ENCODE measurements at regions not wholly inside any gene's neighbourhood (a gene's known extent, or its start where the extent isn't known, plus 50 kb on each side); places are given as distances from the start of the nearest gene placed in this dataset.
A peak's percentile ranks its signal among the peaks of the same experiment; 100 is the strongest.

DNA sequence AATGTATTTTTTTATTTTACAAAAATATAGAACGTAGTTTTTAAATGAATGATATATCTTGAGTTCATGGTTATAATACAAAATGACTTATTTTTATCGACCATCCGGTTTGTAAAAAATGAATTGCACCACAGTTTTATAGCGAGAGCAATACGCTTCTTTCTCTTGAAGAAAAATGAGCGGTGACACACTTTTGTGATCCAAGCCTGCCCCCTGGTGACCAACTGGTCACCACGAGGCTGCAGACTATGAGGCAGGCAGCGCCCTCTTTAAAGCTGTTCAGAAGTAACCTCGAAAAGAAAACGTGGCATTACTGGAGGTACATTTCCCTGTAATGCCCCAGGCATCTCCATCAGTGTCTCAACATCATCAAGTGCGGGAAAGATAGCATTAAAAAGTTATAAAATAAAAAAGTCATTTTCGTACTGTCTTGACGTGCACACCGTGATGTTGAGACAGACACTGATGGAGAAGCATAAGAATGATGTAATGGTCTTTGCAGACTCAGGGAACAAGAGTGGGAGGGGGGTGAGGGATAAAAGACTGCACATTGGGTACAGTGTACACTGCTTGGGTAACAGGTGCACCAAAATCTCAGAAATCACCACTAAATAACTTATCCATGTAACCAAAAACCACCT is 734.2 kb upstream of the ADAMTS5 start:
- WGBS, 10 experiments = 0 to 33% (median 12%) methylated on average over 2 to 13 of the region's 14 CpGs
- Histone ChIP-seq H3K27ac (no peak overlapping the region), H3K4me3 (peak overlapping the region in 2 of 5 donors; percentile 13 to 20), H3K4me1 (replicated peaks in 1 of 2) (peaks cover 0 to 2% of the 10 kb centered on the region in 2 donors)
- in situ Hi-C loops (cut with MboI; ENCODE audit: low pct_unique_long_range_greater_than_20kb in 2 of 9, low sequenced_read_pairs in 9 of 9, unreplicated experiment in 9 of 9) = loop anchor here (5.0 to 25.0 kb wide), 9 partner anchors 361 to 1044 kb away; partner anchors contain the start of gene ADAMTS1 (in 1 of the 9)
- ATAC-seq (replicated peaks in 6 of 8) = peak; percentile 82 to 98 (median 91)

DNA sequence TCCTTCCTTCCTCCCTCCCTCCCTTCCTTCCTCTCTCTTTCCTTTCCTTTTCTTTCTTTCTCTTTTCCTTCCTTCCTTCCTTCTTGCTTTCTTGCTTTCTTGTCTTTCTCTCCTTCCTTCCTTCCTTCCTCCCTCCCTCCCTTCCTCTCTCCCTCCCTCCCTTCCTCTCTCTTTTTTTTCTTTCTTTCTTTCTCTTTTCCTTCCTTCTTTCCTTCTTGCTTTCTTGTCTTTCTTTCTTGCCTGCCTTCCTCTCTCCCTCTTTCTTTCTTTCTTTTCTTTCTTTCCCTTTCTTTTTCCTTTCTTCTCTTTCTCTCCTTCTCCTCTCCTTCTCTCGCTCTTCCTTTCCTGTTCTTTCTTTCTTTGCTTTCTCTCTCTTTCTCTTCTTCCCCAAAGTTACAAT is 728.4 kb upstream of the ADAMTS5 start:
- H3K4me3 ChIP-seq = no peak overlapping the region
- 78 to 100% (median 80%) methylated on average over 1 of the region's 1 CpG for WGBS, 10 experiments
- no peak overlapping the region for H3K27ac ChIP-seq
- H3K4me1 ChIP-seq (replicated peaks in 1 of 2) = no peaks in the 10 kb centered on the region
- in situ Hi-C loops (cut with MboI; ENCODE audit: low pct_unique_long_range_greater_than_20kb in 2 of 9, low sequenced_read_pairs in 9 of 9, unreplicated experiment in 9 of 9) = loop anchor here in 1 of 9 experiments (25.0 kb wide), 1 partner anchor 833 kb away; no protein-coding TSS in a partner anchor
- ATAC-seq (replicated peaks in 6 of 8) = no peak

DNA sequence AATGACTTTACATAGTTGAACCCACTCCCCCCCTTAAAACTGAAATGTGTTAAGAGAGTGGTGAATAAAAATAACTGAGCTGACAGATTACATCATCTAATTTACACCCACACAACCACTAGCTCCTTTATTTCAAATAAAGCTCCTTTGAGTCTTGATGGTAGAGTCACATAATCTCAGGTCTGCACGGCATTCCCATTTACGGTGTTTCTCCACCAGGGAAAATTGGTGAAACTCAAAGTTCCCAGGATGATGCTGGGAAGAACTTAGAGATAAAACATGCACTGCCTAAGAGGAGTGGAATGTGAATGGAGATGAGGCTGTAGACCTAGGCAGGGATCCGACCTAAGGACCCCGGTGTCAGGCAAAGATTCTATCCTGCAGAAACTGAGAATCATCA is 727.8 kb upstream of the ADAMTS5 start:
- in situ Hi-C loops (cut with MboI; ENCODE audit: low pct_unique_long_range_greater_than_20kb in 2 of 9, low sequenced_read_pairs in 9 of 9, unreplicated experiment in 9 of 9) = loop anchor here in 1 of 9 experiments (25.0 kb wide), 1 partner anchor 832 kb away; no protein-coding TSS in a partner anchor
- H3K4me1 ChIP-seq (replicated peaks in 1 of 2) = no peaks in the 10 kb centered on the region

DNA sequence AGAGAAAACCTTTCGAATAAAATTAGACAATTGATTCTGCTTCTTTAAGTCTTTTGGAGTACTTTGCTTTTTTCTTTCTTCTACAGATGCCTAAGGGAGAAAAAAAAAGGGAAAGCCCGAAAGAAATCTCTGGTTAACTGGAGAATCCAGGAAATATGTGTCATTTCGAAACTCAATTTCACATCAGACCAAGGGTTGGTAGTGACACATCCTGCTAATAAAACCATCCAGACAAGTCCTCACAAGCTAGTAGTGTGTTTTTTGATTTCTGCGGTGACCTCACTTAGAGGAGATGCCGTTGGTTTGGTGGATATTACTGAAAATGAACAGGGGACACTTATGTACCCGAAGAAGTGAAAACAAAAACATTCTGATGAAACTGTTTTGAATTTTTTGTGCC is 726.5 kb upstream of the ADAMTS5 start:
- Histone ChIP-seq H3K4me1 (replicated peaks in 1 of 2) (no peaks in the 10 kb centered on the region), H3K4me3 (no peak overlapping the region), H3K27ac (no peak overlapping the region)
- 30 to 100% (median 91%) methylated on average over 1 to 6 of the region's 6 CpGs for whole genome bisulfite sequencing, 10 experiments
- in situ Hi-C loops (cut with MboI; ENCODE audit: low pct_unique_long_range_greater_than_20kb in 2 of 9, low sequenced_read_pairs in 9 of 9, unreplicated experiment in 9 of 9) = loop anchor here in 1 of 9 experiments (25.0 kb wide), 1 partner anchor 831 kb away; no protein-coding TSS in a partner anchor
- peak in 2 of 8 experiments; percentile 32 to 69 for ATAC-seq (replicated peaks in 6 of 8)

More for the DNA sequence above, 727.8 kb upstream of the ADAMTS5 start:
- ATAC-seq (replicated peaks in 6 of 8) = no peak
- H3K4me3 ChIP-seq = no peak overlapping the region
- H3K27ac ChIP-seq = no peak overlapping the region
- 51 to 96% (median 75%) methylated on average over 2 to 4 of the region's 4 CpGs; no CpG with 5 or more reads in 4 of the 10 experiments for WGBS, 10 experiments

DNA sequence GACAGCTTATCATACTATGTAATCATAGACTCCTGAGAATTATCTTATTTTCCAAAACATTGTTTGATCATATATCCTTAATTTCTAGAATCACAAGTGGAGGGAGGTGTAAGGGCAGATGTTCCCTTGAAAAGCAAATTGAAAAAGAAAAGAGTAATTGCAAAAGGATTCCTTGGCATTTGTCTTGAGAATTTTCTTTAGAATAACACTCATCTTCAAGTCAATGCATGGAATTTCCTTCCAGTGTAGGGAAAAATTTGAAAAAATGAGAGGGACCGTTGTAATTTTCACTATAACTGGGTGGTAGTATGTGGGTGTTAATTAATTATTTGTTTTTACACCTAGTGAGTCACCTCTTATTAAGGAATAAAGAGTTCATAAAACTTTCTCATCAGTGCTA is 724.6 kb upstream of the ADAMTS5 start:
- WGBS, 10 experiments = 20 to 71% (median 29%) methylated on average over 1 of the region's 1 CpG; no CpG with 5 or more reads in 3 of the 10 experiments
- no peak for ATAC-seq (replicated peaks in 6 of 8)
- in situ Hi-C loops (cut with MboI; ENCODE audit: low pct_unique_long_range_greater_than_20kb in 2 of 9, low sequenced_read_pairs in 9 of 9, unreplicated experiment in 9 of 9) = loop anchor here in 1 of 9 experiments (25.0 kb wide), 1 partner anchor 829 kb away; no protein-coding TSS in a partner anchor

DNA sequence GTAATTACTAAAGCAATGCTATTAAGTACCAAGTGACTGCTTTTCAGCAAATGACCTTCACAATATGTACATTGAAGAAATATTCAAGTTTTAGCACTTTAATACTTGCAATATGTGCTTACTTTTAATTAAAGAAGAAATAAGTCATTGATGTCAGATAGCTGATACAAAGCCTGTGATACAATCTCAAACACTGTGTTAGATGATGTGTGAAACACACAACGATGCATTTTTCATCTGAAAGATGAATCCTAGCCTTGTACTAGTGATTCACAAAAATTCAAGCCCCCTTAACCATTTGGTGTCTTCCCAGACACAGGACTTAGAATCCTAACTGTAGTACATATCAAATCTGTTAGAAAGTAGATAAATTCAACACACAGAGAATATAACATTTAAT is 724.1 kb upstream of the ADAMTS5 start:
- 0 to 83% (median 54%) methylated on average over 1 of the region's 1 CpG; no CpG with 5 or more reads in 4 of the 10 experiments for WGBS, 10 experiments
- Histone ChIP-seq H3K4me1 (replicated peaks in 1 of 2) (no peaks in the 10 kb centered on the region), H3K4me3 (no peak overlapping the region), H3K27ac (no peak overlapping the region)
- in situ Hi-C loops (cut with MboI; ENCODE audit: low pct_unique_long_range_greater_than_20kb in 2 of 9, low sequenced_read_pairs in 9 of 9, unreplicated experiment in 9 of 9) = loop anchor here in 1 of 9 experiments (25.0 kb wide), 1 partner anchor 829 kb away; no protein-coding TSS in a partner anchor
- no peak for ATAC-seq (replicated peaks in 6 of 8)

More for the DNA sequence above, 724.6 kb upstream of the ADAMTS5 start:
- Histone ChIP-seq H3K4me1 (replicated peaks in 1 of 2) (no peaks in the 10 kb centered on the region), H3K27ac (no peak overlapping the region), H3K4me3 (no peak overlapping the region)

DNA sequence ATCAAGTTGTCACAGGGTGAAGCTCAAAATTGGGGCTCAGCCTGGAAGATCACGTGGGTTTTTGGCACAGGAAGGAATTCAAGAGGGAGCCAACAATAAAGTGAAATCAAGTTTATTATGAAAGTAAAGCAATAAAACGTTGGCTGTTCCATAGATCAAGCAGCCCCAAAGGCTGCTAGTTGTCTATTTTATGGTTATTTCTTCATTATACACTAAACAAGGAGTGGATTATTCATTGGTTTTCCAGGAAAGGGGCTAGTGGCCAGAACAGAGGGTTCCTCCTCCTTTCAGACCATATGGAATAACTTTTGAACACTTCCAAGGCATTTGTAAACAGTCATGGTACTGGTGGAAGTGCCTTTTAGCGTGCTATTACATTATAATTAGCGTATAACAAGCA is 723.5 kb upstream of the ADAMTS5 start:
- WGBS, 10 experiments = 14 to 93% (median 69%) methylated on average over 1 to 4 of the region's 4 CpGs; no CpG with 5 or more reads in 1 of the 10 experiments
- Histone ChIP-seq H3K27ac (no peak overlapping the region), H3K4me3 (no peak overlapping the region), H3K4me1 (replicated peaks in 1 of 2) (no peaks in the 10 kb centered on the region)
- ATAC-seq (replicated peaks in 6 of 8) = no peak
- in situ Hi-C loops (cut with MboI; ENCODE audit: low pct_unique_long_range_greater_than_20kb in 2 of 9, low sequenced_read_pairs in 9 of 9, unreplicated experiment in 9 of 9) = loop anchor here in 1 of 9 experiments (25.0 kb wide), 1 partner anchor 828 kb away; no protein-coding TSS in a partner anchor

DNA sequence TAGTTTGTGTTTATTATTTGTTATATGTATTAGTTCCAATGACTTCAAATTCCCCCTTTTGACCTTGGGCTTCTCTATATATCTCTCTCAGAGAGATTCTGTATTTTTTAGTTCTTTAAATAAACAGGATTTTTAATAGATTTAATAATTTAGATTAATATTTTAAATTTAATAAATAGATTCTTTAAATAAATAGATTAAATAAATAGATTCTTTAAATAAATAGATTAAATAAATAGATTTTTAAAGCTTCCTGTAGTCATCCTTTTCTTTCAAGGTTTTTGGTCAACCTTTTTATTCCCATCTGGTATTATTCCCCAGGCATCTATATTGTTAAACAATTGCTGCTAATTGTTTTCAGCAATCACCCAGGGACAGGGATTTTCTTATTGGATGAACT is 721.9 kb upstream of the ADAMTS5 start:
- in situ Hi-C loops (cut with MboI; ENCODE audit: low pct_unique_long_range_greater_than_20kb in 2 of 9, low sequenced_read_pairs in 9 of 9, unreplicated experiment in 9 of 9) = loop anchor here in 1 of 9 experiments (25.0 kb wide), 1 partner anchor 826 kb away; no protein-coding TSS in a partner anchor
- no peak for ATAC-seq (replicated peaks in 6 of 8)
- no peaks in the 10 kb centered on the region for H3K4me1 ChIP-seq (replicated peaks in 1 of 2)

DNA sequence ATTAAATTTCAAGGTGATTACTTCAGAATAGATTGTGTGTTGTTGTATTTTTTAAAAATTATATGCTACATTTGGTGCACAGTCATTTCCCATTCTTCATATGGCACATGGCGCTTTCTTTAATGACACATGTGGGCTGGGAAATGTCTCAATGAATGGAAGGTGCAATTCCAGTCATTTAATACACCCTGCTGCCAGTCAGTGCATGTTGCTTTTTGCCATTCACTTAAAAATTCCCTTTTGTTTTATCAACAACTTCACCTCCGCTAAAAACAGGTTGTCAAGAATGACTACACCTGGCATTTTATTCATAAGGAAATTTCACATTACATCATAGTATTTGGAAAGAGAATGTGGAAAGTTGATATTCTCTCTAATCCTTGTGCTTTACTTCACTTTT is 716.4 kb upstream of the ADAMTS5 start:
- in situ Hi-C loops (cut with MboI; ENCODE audit: low pct_unique_long_range_greater_than_20kb in 2 of 9, low sequenced_read_pairs in 9 of 9, unreplicated experiment in 9 of 9) = loop anchor here in 1 of 9 experiments (25.0 kb wide), 1 partner anchor 821 kb away; no protein-coding TSS in a partner anchor
- Histone ChIP-seq H3K4me1 (replicated peaks in 1 of 2) (no peaks in the 10 kb centered on the region), H3K4me3 (no peak overlapping the region), H3K27ac (no peak overlapping the region)
- 90 to 100% (median 96%) methylated on average over 1 to 2 of the region's 2 CpGs; no CpG with 5 or more reads in 3 of the 10 experiments for WGBS, 10 experiments
- no peak for ATAC-seq (replicated peaks in 6 of 8)

More for the DNA sequence above, 721.9 kb upstream of the ADAMTS5 start:
- no peak overlapping the region for H3K4me3 ChIP-seq
- no peak overlapping the region for H3K27ac ChIP-seq

DNA sequence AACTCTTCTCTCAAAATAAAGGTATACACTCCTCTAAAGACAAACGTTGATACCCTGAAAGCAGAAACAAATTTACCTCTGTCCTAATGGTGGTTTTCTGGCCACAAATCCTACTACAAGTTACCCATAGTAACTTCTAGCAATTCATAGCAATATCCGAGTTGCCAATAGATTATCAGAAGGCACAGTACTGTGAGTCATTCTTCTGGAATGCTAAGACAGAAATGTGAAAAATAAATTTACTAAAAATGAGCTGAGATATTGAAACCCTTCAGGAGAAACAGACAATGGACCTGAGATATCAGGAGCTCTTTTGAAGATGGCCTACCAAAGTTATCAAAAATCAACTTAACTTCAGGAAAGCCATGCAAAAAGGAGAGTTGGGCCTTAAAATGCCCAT is 715.0 kb upstream of the ADAMTS5 start:
- in situ Hi-C loops (cut with MboI; ENCODE audit: low pct_unique_long_range_greater_than_20kb in 2 of 9, low sequenced_read_pairs in 9 of 9, unreplicated experiment in 9 of 9) = loop anchor here in 1 of 9 experiments (25.0 kb wide), 1 partner anchor 820 kb away; no protein-coding TSS in a partner anchor
- peak in 1 of 8 experiments; percentile 50 for ATAC-seq (replicated peaks in 6 of 8)
- Histone ChIP-seq H3K27ac (no peak overlapping the region), H3K4me1 (replicated peaks in 1 of 2) (no peaks in the 10 kb centered on the region), H3K4me3 (no peak overlapping the region)
- WGBS, 10 experiments = 23 to 80% (median 63%) methylated on average over 1 to 2 of the region's 2 CpGs

DNA sequence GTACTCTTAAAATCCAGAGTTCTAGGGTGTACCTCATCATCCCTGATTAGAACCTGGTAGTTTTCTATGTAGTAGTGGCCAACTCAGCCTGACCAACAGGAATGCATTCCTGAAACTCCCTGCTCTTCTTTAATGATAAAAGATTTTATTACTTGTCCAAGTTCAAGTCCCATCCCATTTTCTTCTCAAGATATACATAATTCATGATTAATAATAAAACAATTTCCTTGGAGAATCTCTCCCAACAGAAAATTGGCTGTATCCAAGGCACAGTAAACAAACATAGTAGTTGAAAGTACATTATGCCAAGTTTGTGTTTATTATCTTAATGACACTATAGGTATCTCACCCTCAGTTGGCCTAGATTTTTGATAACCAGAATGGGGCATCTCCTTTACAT is 714.1 kb upstream of the ADAMTS5 start:
- in situ Hi-C loops (cut with MboI; ENCODE audit: low pct_unique_long_range_greater_than_20kb in 2 of 9, low sequenced_read_pairs in 9 of 9, unreplicated experiment in 9 of 9) = loop anchor here in 1 of 9 experiments (25.0 kb wide), 1 partner anchor 819 kb away; no protein-coding TSS in a partner anchor
- Histone ChIP-seq H3K4me3 (no peak overlapping the region), H3K27ac (no peak overlapping the region), H3K4me1 (replicated peaks in 1 of 2) (no peaks in the 10 kb centered on the region)
- peak in 2 of 8 experiments; percentile 26 to 39 for ATAC-seq (replicated peaks in 6 of 8)

DNA sequence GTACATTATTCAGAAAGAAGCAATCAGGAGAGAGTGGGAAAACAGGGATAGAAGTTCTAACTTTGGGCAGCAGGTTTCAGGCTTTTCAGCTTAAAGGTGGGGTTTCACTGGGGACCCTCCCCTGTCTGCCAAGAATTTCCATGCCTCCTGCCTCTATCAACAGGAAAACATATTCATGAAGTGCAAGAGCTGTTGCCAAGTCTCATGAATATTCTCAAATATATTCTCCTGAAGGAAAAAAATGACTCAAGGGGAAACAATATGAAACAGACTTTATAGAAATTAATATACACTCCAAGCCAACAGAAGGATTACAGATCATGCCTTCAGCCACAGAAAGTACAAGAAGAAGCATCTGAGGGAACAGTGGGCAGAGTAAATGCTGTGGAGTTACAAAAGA is 713.3 kb upstream of the ADAMTS5 start:
- in situ Hi-C loops (cut with MboI; ENCODE audit: low pct_unique_long_range_greater_than_20kb in 2 of 9, low sequenced_read_pairs in 9 of 9, unreplicated experiment in 9 of 9) = loop anchor here in 1 of 9 experiments (25.0 kb wide), 1 partner anchor 818 kb away; no protein-coding TSS in a partner anchor
- no peaks in the 10 kb centered on the region for H3K4me1 ChIP-seq (replicated peaks in 1 of 2)
- no peak overlapping the region for H3K27ac ChIP-seq
- ATAC-seq (replicated peaks in 6 of 8) = peak in 3 of 8 experiments; percentile 45 to 83 (median 54)
- no peak overlapping the region for H3K4me3 ChIP-seq

DNA sequence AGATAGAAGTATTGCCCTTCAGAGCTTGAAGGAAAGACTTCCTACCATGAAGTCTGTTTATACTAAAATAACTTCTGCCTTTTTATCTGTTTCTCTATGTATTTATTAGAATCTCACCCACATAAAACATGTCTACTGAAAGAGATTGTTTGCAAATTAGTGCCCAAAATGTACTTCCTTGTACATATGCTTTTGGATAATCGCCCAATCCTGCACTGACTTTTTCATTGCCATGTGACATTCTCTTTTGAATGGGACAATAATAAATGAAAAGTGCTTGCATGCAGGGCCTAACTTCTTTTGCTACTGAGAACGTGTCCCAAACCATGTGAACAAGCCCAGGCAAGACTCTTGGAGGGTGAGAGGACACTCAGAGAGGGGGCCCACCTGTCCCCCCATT is 711.6 kb upstream of the ADAMTS5 start:
- Histone ChIP-seq H3K4me1 (replicated peaks in 1 of 2) (no peaks in the 10 kb centered on the region), H3K27ac (no peak overlapping the region), H3K4me3 (no peak overlapping the region)
- in situ Hi-C loops (cut with MboI; ENCODE audit: low pct_unique_long_range_greater_than_20kb in 2 of 9, low sequenced_read_pairs in 9 of 9, unreplicated experiment in 9 of 9) = loop anchor here in 1 of 9 experiments (25.0 kb wide), 1 partner anchor 816 kb away; no protein-coding TSS in a partner anchor
- 40 to 100% (median 73%) methylated on average over 1 to 2 of the region's 2 CpGs; no CpG with 5 or more reads in 2 of the 10 experiments for WGBS, 10 experiments
- no peak for ATAC-seq (replicated peaks in 6 of 8)

All from motor neuron (in vitro differentiated cells).